Hematopoietic multipotent progenitor cell treated with erythropoietin and hydrocortisone succinate and interleukin-3 and kit ligand, for 15 days (in vitro differentiated cells): ENCODE measurements at regions not wholly inside any gene's neighbourhood (a gene's known extent, or its start where the extent isn't known, plus 50 kb on each side); places are given as distances from the start of the nearest gene placed in this dataset.
A peak's percentile ranks its signal among the peaks of the same experiment; 100 is the strongest.
"Not testable (repeated sequence)": the region's sequence is repeated elsewhere in the genome, so short reads cannot be mapped to it uniquely, and the experiment has no call there.

ENCODE experiments used
- DNase-seq: peaks from one replicate; pipeline ENCODE4 v3.0.0-alpha.2; 2015; ENCODE audit warnings: low spot score

GRCh38 chr5:68661237-68661636 lies 432.6 kb upstream of the SLC30A5 start:
- DNase-seq = peak; percentile 45

GRCh38 chr5:68662804-68663307 lies 431.0 kb upstream of the SLC30A5 start:
- no peak for DNase-seq

GRCh38 chr5:68669864-68670575 lies 423.8 kb upstream of the SLC30A5 start:
- DNase-seq = no peak

GRCh38 chr5:68673106-68673822 lies 420.6 kb upstream of the SLC30A5 start:
- DNase-seq = no peak

GRCh38 chr5:68673823-68674180 lies 420.0 kb upstream of the SLC30A5 start:
- no peak for DNase-seq

GRCh38 chr5:68679041-68679440 lies 414.8 kb upstream of the SLC30A5 start:
- no peak for DNase-seq

- no peak for DNase-seq
Observed at GRCh38 chr5:68680366-68680765, 413.4 kb upstream of the SLC30A5 start.

GRCh38 chr5:68681929-68682328 lies 411.9 kb upstream of the SLC30A5 start:
- no peak for DNase-seq

GRCh38 chr5:68682400-68683160 lies 411.2 kb upstream of the SLC30A5 start:
- DNase-seq = no peak

- no peak for DNase-seq
Observed at GRCh38 chr5:68683632-68684036, 410.2 kb upstream of the SLC30A5 start.

GRCh38 chr5:68685863-68686262 lies 408.0 kb upstream of the SLC30A5 start:
- no peak for DNase-seq

GRCh38 chr5:68688547-68688946 lies 405.3 kb upstream of the SLC30A5 start:
- no peak for DNase-seq

- DNase-seq = no peak
Observed at GRCh38 chr5:68689010-68689409, 404.8 kb upstream of the SLC30A5 start.

- not testable (repeated sequence) for DNase-seq
Observed at GRCh38 chr5:68691874-68692273, 401.9 kb upstream of the SLC30A5 start.

GRCh38 chr5:68698025-68698940 lies 395.5 kb upstream of the SLC30A5 start:
- peak; percentile 56 for DNase-seq

GRCh38 chr5:68699966-68700365 lies 393.8 kb upstream of the SLC30A5 start:
- DNase-seq = no peak

- DNase-seq = no peak
Observed at GRCh38 chr5:68707575-68707974, 386.2 kb upstream of the SLC30A5 start.

- no peak for DNase-seq
Observed at GRCh38 chr5:68708156-68708841, 385.5 kb upstream of the SLC30A5 start.

GRCh38 chr5:68708842-68709170 lies 385.0 kb upstream of the SLC30A5 start:
- no peak for DNase-seq

GRCh38 chr5:68709239-68709638 lies 384.6 kb upstream of the SLC30A5 start:
- no peak for DNase-seq

- DNase-seq = no peak
Observed at GRCh38 chr5:68710514-68710913, 383.3 kb upstream of the SLC30A5 start.
